Prostate gland (tissue), 2 donors: ENCODE measurements at regions not wholly inside any gene's neighbourhood (a gene's known extent, or its start where the extent isn't known, plus 50 kb on each side); places are given as distances from the start of the nearest gene placed in this dataset.

Experiments used
- POLR2A ChIP-seq: fragments of 450-650 bp; IDR thresholded peaks from one replicate; pipeline ENCODE4 v1.6.1; 2016; ENCODE audit warnings: antibody characterized with exemption, mild to moderate bottlenecking
- POLR2AphosphoS5 ChIP-seq: sonication (generic); formaldehyde crosslinking; IDR thresholded peaks from one replicate; pipeline ENCODE4 v1.6.1; 2017; ENCODE audit warnings: antibody characterized with exemption
- TF ChIP-seq, protein P1 (sequence below), 4 experiments: fragments of 200-600 bp in 2 of 4; fragments of 450-650 bp in 2 of 4; sonication (generic) in 2 of 4; IDR thresholded peaks; 1 replicate in 3 of 4; 2 replicates in 1 of 4; pipeline ENCODE4 v1.5.1; 2016 to 2019; ENCODE audit warnings: antibody characterized with exemption in 4 of 4, mild to moderate bottlenecking in 2 of 4, moderate library complexity in 2 of 4

- TF ChIP-seq, protein P1, sequence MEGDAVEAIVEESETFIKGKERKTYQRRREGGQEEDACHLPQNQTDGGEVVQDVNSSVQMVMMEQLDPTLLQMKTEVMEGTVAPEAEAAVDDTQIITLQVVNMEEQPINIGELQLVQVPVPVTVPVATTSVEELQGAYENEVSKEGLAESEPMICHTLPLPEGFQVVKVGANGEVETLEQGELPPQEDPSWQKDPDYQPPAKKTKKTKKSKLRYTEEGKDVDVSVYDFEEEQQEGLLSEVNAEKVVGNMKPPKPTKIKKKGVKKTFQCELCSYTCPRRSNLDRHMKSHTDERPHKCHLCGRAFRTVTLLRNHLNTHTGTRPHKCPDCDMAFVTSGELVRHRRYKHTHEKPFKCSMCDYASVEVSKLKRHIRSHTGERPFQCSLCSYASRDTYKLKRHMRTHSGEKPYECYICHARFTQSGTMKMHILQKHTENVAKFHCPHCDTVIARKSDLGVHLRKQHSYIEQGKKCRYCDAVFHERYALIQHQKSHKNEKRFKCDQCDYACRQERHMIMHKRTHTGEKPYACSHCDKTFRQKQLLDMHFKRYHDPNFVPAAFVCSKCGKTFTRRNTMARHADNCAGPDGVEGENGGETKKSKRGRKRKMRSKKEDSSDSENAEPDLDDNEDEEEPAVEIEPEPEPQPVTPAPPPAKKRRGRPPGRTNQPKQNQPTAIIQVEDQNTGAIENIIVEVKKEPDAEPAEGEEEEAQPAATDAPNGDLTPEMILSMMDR (IDR thresholded peaks at IDR 0.05), result no peak
- TF ChIP-seq POLR2A (no peak), POLR2AphosphoS5 (no peak)
Observed at GRCh38 chr11:95698676-95699557, 90.7 kb downstream of the FAM76B start.
